Erythroblast (primary cell): ENCODE measurements at regions not wholly inside any gene's neighbourhood (a gene's known extent, or its start where the extent isn't known, plus 50 kb on each side); places are given as distances from the start of the nearest gene placed in this dataset.

Source experiments
- DNase-seq, 2 experiments: peaks; one replicate each; lab custom pipeline; 2025; lab: John Stamatoyannopoulos, UW
- GATA1 ChIP-seq: IDR thresholded peaks from 2 replicates; pipeline ENCODE4 v1.6.1; 2011; ENCODE audit warnings: low read depth, mild to moderate bottlenecking, control low read depth, low read length, moderate library complexity
- POLR2A ChIP-seq: IDR thresholded peaks from 2 replicates; pipeline ENCODE4 v1.6.1; 2011; ENCODE audit warnings: mild to moderate bottlenecking, low read length

DNA sequence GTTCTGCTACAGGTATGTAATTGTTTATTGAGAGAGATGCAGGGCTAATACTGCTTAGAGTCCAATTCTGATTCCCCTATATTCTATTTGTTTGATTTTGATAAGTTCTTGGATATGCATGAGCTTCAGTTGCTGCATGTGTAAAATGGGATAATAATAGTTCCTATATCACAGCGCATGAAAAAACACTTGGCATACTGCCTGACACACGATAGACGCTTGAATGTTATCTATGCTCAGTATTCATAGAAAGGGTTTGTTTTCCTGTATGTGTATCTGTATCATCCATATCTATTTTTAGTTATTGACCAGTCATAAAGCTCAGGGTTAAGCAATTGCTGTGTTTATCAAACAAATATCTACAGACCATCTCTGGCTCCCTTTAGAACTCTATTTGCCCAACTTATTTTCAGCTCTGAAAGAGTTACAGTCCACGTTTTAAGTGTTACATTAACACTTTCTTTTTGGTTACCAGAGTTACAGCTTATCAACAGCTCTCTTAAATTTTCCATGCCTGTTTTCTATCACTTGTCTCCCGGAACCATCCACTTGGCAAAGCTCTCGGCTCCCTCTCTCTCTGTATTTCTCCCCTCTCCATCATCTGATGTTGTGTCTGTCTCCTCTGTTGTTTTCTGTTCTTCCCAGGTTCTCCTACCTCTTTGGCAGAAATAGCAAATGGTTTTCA, 334.8 kb downstream of the CBLN1 start:
- TF ChIP-seq POLR2A (no peak), GATA1 (no peak)
- no peak for DNase-seq

DNA sequence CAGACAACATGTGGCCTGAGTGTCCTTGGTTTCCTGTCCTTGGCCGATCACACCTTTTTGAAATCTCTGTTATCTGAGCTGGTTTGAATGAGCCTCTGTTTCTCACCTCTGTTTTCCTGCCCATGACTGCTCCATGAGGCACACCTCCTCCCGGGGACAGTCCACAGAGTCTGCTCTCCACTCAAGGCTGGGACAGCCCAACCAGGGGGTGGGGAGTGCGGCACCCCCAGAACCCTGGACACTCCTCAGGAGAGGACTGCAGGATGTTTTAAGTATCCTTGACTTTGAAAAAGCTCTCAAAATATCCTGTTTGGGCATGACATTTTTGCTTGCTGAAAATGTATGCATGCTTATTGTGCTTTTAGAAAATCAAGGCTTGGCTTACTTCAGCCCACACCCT, 333.0 kb upstream of the N4BP1 start:
- TF ChIP-seq POLR2A = no peak
- no peak for TF ChIP-seq GATA1
- no peak for DNase-seq

DNA sequence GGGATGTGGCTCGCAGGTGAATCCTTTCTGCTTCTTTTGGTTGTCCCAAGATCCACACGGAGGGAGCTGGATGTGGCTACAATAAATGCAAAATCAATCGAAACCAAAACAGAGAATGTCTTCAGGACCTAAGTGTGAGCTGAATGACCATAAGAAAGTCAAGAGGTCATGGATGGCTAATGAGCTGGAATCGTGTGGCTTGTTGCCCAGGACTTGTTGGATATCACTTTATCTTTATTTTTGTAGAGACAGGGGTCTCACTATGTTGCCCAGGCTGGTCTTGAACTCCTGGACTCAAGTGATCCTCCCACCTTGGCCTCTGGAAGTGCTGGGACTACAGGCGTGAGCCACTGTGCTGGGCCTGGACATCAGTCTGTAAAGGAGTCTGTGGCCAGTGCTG, 326.8 kb upstream of the N4BP1 start:
- no peak for TF ChIP-seq POLR2A
- no peak for TF ChIP-seq GATA1
- no peak for DNase-seq

DNA sequence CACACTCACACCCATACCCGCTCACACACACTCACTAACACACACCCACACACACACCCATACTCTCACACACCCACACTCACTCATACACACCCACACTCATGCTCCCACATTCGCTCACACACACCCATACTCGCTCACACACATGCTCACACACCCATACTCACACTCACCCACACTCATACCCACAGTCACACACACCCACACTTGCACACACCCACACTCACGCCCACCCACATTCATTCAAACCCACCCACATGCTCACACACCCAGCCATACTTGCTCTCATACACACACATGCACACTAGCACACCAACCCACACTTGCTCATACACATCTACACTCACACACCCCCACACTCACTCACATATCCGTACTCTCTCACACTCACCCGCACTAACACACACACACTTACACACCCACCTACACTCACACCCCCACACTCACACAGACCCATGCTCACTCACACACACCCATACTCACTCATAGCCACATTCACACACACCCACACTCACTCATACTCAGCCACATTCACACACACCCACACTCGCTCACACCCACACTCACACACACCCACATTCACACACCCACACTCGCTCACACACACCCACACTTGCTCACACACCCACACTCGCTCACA, 322.4 kb upstream of the N4BP1 start:
- TF ChIP-seq POLR2A (no peak), GATA1 (no peak)
- DNase-seq = no peak

DNA sequence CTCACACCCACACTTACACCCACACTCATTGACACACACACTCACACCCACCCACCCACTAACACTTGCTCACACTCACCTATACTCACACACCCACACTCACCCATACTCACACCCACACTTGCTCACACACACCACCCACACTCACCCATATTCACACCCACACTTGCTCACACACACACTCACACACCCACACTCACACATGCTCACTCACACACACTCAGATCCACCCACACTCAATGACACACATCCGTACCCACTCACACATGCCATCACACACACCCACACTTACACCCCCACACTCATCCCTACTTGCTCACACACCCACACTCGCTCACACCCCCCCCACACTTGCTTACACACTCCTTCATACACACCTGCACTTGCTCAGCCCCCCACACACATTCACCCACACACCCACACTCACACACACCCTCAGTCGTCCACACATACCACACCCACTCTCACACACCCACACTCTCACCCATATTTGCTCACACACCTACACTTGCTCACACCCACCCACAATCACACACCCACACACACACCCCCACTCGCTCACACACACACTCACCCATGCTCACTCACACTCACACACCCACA, 321.1 kb upstream of the N4BP1 start:
- no peak for DNase-seq
- TF ChIP-seq POLR2A = no peak
- TF ChIP-seq GATA1 = no peak

DNA sequence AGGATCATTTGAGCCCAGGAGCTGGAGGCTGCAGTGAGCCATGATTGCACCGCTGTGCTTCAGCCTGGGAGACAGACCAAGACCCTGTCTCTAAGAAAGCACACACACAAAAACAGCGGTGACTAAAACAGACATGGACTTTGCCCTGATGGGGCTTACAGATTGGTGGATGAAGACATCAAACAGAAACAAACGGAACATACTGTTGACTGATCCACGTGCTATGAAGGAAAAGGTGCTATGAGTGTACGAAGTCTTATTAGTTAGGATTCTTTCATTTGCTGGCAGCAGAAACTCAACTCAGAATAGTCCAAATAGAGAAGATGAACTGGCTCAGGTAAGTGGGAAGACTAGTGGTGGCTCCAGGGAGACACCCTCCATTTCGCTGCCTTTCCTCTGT, 309.8 kb upstream of the N4BP1 start:
- no peak for DNase-seq
- TF ChIP-seq GATA1 = no peak
- no peak for TF ChIP-seq POLR2A

DNA sequence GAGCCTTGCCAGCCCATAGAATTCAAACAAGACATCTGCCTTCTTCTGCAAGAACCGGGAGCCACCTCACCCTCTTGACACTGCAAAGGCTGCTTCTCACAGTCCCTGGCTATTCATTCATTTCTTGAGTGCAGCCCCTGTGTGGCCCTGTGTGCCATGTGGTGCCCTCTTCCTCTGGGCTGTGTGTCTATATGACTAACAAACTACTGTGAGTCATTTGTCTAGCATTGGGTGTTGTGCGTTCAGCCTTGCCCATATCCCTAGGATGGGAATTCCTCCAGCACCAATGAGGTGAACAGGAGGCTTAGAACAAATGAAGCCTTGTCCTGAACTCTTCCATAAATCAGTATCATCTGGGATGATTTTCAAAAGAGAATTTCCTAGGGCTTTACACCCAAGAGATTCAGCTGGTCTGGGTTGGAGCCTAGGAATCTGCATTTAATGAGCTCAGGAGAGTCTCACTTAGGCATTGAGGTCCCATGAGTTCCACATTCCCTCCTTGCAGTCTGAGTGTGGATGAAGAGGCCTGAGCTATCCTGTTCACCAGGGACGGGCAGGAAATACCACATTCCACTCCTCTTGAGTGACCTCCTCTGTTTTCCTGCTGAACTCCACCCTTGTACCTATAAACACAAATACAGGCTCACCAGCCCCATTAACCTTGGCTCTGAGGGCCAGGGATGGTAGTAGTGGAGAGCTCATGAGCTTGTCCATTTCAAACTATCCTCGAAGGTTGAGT, 308.7 kb upstream of the N4BP1 start:
- no peak for DNase-seq
- TF ChIP-seq GATA1 (no peak), POLR2A (no peak)

DNA sequence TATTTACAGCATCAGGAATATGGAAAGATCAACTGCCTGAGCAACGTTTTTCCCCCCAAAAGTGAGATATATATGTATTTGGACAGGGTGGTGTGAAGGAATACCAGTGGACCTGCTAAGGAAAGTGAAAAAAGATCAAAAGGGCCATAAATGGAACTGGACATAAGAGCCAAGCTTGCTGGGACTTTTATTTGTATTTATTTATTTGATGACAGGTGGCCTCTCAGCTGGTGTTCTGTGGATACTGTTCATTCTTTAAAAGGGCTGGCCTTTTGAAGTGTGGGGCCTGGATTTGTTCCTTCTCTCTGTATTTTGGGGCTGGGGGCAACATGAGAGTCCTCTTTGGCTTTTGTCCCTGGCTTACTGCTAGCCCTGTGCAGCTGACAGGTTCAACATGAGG, 306.6 kb upstream of the N4BP1 start:
- TF ChIP-seq GATA1 = no peak
- TF ChIP-seq POLR2A = no peak
- DNase-seq = no peak

DNA sequence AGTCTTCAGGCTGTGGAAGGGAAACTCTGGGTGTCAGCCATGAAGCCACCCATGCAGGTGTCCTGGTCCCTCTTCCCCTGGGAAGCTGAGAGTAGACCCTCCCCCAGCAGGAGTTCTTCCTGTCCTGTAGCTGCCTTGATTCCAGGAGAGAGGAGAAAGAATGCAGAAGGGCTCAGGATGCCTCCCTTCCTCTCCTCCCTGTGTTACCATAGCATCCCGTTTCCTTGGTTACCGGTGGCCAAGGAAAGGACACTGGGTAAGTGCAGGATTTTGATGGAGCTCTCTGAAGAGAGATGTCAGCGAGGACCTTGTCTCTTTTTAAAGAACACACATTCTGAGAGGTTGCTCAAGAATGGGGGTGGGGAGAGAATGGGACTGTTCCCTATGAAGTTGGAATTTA, 304.1 kb upstream of the N4BP1 start:
- no peak for TF ChIP-seq POLR2A
- TF ChIP-seq GATA1 = no peak
- no peak for DNase-seq

DNA sequence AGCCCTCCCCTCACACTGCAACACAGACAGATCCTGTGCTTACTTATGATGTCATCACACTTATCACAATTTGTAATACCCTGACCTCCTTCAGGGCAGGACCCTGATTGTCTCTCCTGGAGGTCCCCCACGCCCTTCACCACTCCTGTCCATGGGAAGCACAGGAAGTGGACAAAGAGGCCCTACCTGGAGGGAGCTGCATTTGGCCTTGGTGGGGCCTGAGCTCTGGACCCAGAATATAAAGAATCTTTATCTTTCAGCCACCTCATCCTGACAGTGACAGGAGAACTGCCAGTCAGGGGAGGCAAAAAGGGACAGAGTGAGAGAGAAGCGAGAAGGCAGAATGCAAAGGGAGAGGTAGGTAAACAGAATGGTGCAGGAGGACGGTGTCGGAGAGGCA, 303.4 kb upstream of the N4BP1 start:
- DNase-seq = no peak
- TF ChIP-seq POLR2A (no peak), GATA1 (no peak)

DNA sequence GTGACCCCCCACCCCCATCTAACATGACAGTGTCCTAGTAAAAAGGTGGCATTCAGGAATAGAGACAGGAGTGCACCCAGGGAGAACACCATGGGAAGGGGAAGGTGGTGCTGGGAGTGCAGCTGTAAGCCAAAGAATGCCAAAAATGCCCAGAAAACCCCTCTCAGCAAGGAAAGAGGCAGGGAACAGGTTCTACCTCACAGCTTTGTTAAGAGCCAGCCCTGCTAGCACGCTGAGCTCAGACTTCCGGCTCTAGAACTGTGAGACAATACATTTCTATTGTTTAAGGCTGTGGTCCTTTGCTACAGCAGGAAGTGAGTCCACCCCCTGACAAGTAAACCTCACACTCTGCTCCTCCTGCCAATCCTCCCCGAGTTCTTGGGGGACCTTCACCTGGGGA, 302.4 kb upstream of the N4BP1 start:
- TF ChIP-seq GATA1 = no peak
- TF ChIP-seq POLR2A = no peak
- no peak for DNase-seq

DNA sequence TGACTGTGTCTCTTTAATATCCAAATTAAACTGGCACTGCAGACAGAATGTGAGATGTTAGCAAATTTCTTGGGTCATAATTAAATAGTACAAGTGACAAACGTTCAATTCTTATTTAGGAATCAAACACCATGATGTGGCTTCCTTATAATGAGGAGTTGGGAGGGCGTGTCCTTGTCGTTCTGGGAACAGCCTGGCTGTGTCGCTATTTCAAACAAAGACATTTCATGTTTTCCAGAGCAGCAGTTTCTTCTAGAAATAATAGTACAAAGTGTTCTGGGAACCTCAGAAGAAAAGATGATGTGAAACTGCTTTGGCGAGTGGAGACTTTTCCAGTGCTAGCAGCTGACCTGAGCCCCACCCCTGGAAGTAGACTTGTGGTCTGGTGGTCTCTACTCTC, 301.7 kb upstream of the N4BP1 start:
- TF ChIP-seq GATA1 = no peak
- TF ChIP-seq POLR2A = no peak
- DNase-seq = no peak

DNA sequence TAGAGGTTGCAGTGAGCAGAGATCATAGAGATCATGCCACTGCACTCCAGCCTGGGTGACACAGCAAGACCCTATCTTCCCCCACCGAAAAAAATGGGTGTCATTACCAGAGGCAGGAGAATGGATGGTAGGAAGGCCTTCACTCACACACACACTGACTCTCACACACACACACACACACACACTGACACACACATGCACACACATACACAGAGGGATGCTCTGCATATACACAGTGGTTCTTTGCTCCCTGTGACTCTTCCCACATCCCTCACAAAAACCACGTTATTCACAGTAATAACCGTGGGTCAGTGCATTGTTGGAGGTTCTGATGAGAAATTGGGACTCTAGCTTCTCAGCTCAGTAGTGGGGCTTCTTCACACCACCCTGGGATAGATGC, 300.2 kb upstream of the N4BP1 start:
- no peak for DNase-seq
- TF ChIP-seq GATA1 = no peak
- TF ChIP-seq POLR2A = no peak

DNA sequence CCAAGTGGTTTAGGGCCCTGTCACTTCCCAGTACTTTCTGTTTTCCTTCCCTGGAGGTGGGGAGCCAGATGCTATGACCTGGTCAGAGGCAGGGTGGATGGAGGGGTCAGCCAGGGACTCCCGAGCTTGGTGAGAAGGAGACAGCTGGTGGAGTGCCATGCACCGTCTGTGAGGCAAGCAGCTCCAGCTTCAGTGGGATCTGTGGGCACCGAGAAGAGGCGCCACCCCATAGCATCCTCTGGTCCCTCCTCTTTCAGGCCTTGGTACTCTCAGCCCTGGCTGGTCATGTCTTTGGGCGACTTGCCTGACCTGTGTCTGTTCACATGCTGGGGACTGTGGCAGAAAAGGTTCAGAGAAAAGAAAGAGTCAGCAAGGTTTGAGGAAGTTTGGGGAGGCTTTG, 299.3 kb upstream of the N4BP1 start:
- TF ChIP-seq POLR2A (no peak), GATA1 (no peak)
- DNase-seq = no peak
